Lower lobe of right lung (tissue), 2 donors: ENCODE measurements at regions not wholly inside any gene's neighbourhood (a gene's known extent, or its start where the extent isn't known, plus 50 kb on each side); places are given as distances from the start of the nearest gene placed in this dataset.
A peak's percentile ranks its signal among the peaks of the same experiment; 100 is the strongest.

Experiments
- ATAC-seq, 2 donors: fragments of 200-7000 bp; cut with Tn5 transposase; one replicate each; pipeline ENCODE4 v1.9.1; 2020 to 2022; ENCODE audit warnings: mild to moderate bottlenecking in 2 of 2, moderate library complexity in 2 of 2
- DNase-seq: peaks from one replicate; pipeline ENCODE4 v3.0.0-alpha.2; 2020
- H3K27ac ChIP-seq: fragments of 200-600 bp; one replicate; pipeline ENCODE4 v1.8.0; 2022
- H3K27me3 ChIP-seq: fragments of 200-600 bp; one replicate; pipeline ENCODE4 v1.8.0; 2022; ENCODE audit warnings: low read depth
- H3K36me3 ChIP-seq: fragments of 200-600 bp; one replicate; pipeline ENCODE4 v1.8.0; 2022; ENCODE audit warnings: mild to moderate bottlenecking
- H3K4me1 ChIP-seq: fragments of 200-600 bp; one replicate; pipeline ENCODE4 v1.8.0; 2022
- H3K4me3 ChIP-seq: fragments of 200-600 bp; one replicate; pipeline ENCODE4 v1.8.0; 2022; ENCODE audit warnings: mild to moderate bottlenecking
- H3K9me3 ChIP-seq: fragments of 200-600 bp; one replicate; pipeline ENCODE4 v1.8.0; 2022
- intact Hi-C: fragments of 100-400 bp; cut with DNase I; formaldehyde crosslinking; loops from one replicate; pipeline ENCODE4 v1.11.0; 2022
- TF ChIP-seq, protein P1 (sequence below): fragments of 200-600 bp; IDR thresholded peaks from one replicate; pipeline ENCODE4 v1.8.0; 2022; ENCODE audit warnings: antibody characterized with exemption, mild to moderate bottlenecking
- donor health status: DM: no; HTN: yes; CAD: no; lungs with severe emphysema.

DNA sequence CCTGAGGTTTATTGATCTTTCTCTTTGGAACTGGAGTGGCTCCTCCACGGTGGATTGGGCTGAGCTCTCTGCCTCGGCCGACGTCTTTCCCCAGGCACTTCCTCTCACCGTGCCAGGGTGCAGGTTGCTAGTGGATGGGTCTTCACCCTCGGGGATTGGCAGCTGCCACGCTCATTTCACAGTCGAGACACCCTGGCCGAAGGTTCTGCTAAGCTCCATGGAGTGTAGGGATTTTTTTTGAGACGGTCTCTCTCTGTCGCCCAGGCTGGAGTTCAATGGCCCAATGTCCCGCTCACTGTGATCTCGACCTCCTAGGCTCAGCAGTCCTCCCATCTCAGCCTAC lies 280.8 kb downstream of the SEC14L1 start:
- DNase-seq, result no peak
- intact Hi-C loops, result no loop called here
- peaks cover 90% of the 10 kb centered on the region for H3K4me1 ChIP-seq
- H3K36me3 ChIP-seq, result peaks cover 11% of the 10 kb centered on the region
- H3K27ac ChIP-seq, result peak overlapping the region; percentile 24
- no peaks in the 10 kb centered on the region for H3K27me3 ChIP-seq
- H3K9me3 ChIP-seq, result no peaks in the 10 kb centered on the region
- no peak overlapping the region for H3K4me3 ChIP-seq
- TF ChIP-seq, protein P1, sequence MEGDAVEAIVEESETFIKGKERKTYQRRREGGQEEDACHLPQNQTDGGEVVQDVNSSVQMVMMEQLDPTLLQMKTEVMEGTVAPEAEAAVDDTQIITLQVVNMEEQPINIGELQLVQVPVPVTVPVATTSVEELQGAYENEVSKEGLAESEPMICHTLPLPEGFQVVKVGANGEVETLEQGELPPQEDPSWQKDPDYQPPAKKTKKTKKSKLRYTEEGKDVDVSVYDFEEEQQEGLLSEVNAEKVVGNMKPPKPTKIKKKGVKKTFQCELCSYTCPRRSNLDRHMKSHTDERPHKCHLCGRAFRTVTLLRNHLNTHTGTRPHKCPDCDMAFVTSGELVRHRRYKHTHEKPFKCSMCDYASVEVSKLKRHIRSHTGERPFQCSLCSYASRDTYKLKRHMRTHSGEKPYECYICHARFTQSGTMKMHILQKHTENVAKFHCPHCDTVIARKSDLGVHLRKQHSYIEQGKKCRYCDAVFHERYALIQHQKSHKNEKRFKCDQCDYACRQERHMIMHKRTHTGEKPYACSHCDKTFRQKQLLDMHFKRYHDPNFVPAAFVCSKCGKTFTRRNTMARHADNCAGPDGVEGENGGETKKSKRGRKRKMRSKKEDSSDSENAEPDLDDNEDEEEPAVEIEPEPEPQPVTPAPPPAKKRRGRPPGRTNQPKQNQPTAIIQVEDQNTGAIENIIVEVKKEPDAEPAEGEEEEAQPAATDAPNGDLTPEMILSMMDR, result no peak
- ATAC-seq, result no peak

DNA sequence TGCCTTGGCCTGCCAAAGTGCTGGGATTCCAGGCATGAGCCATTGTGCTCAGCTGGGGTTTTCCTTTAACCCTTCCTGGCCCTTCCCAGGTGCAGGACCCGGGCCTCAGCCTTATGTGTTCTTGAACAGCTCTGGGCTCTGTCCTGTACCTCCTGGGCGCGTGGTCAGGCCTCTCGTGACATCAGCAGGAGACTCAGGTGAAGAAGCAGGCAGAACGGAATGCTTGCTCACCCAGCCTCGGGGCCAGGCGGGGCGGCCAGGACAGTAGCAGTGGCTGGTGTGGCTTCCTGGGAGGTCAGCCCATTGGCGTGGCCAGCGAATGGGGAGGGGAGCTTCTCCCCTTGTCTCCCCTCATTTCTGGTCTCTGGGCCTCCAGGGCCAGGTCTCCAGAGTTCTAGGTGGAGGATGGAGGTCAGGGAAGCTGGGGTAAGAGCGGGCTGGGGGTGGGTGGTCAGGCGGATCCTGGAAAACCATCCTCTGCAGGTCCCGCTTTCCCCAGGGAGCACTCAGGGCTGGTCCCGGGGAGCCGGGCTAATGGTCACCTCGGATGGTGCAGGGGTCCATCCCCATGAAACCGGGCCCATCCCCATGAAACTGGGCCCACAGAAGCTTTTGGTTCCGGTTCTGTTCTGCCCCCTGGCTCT lies 281.5 kb downstream of the SEC14L1 start:
- Histone ChIP-seq H3K4me1 (peaks cover 90% of the 10 kb centered on the region), H3K27ac (no peak overlapping the region), H3K36me3 (peaks cover 7% of the 10 kb centered on the region), H3K27me3 (no peaks in the 10 kb centered on the region), H3K9me3 (no peaks in the 10 kb centered on the region), H3K4me3 (no peak overlapping the region)
- DNase-seq (no peak), ATAC-seq (no peak)
- TF ChIP-seq, protein P1, result no peak
- intact Hi-C loops, result no loop called here

DNA sequence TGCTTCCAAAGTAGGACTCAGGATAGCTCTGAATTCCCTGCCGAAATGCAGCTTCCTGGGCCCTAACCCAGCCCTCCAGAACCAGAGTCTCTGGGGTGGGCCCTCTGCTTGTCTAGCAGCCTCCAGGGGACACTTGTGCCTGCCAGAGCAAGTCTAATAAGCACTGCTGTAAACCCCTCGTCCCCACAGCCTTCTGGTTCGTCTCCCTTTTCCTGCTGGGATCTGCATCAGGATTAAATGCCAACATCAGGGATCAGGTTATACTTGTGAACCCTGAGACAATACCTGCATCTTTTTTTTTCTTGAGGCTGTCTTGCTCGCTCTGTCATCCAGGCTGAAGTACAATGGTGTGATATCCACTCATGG lies 282.0 kb downstream of the SEC14L1 start:
- Histone ChIP-seq H3K27ac (no peak overlapping the region), H3K4me3 (no peak overlapping the region), H3K27me3 (no peaks in the 10 kb centered on the region), H3K36me3 (peaks cover 6% of the 10 kb centered on the region), H3K9me3 (no peaks in the 10 kb centered on the region), H3K4me1 (peaks cover 94% of the 10 kb centered on the region)
- DNase-seq, result no peak
- TF ChIP-seq, protein P1, result no peak
- ATAC-seq, result no peak
- intact Hi-C loops, result no loop called here

GRCh38 chr17:77423589-77424451 lies 283.1 kb downstream of the SEC14L1 start:
- Histone ChIP-seq H3K9me3 (no peaks in the 10 kb centered on the region), H3K4me3 (no peak overlapping the region), H3K27ac (peak overlapping the region; percentile 80), H3K27me3 (no peaks in the 10 kb centered on the region), H3K4me1 (peaks cover 97% of the 10 kb centered on the region), H3K36me3 (no peaks in the 10 kb centered on the region)
- TF ChIP-seq, protein P1, result no peak
- peak; percentile 56 to 66 for ATAC-seq
- intact Hi-C loops, result no loop called here
- DNase-seq, result no peak

- Histone ChIP-seq H3K27ac (peak overlapping the region; percentile 80), H3K4me3 (peak overlapping the region; percentile 2), H3K36me3 (no peaks in the 10 kb centered on the region), H3K27me3 (no peaks in the 10 kb centered on the region), H3K9me3 (no peaks in the 10 kb centered on the region), H3K4me1 (peaks cover 97% of the 10 kb centered on the region)
- intact Hi-C loops, result no loop called here
- DNase-seq, result peak; percentile 85
- TF ChIP-seq, protein P1, result no peak
- peak; percentile 35 to 74 for ATAC-seq
These were observed 284.0 kb downstream of the SEC14L1 start for GRCh38 chr17:77424585-77425344.
